ENCODE measurements at regions not wholly inside any gene's neighbourhood (a gene's known extent, or its start where the extent isn't known, plus 50 kb on each side); places are given as distances from the start of the nearest gene placed in this dataset.
"Not testable (repeated sequence)": the region's sequence is repeated elsewhere in the genome, so short reads cannot be mapped to it uniquely, and the experiment has no call there.

- not testable (repeated sequence) for TF ChIP-seq CTCF, EP300, POLR2A, POLR2AphosphoS5 (IDR thresholded peaks at IDR 0.05)
Measured at GRCh38 chr1:148363979-148364378, 119.1 kb downstream of the PPIAL4G start.
